GM21360 (cell line): ENCODE measurements at regions not wholly inside any gene's neighbourhood (a gene's known extent, or its start where the extent isn't known, plus 50 kb on each side); places are given as distances from the start of the nearest gene placed in this dataset.

Source experiments
- ATAC-seq: cut with Tn5 transposase; IDR thresholded peaks from one replicate; pipeline ENCODE4 v1.9.1; 2021; ENCODE audit warnings: mild to moderate bottlenecking, moderate library complexity; ENCODE audit not compliant: unreplicated experiment

- ATAC-seq, result no peak
These were observed 171.4 kb upstream of the KLF4 start for GRCh38 chr9:107660976-107661375.

GRCh38 chr9:107653263-107653821 is 163.8 kb upstream of the KLF4 start:
- ATAC-seq, result no peak

- no peak for ATAC-seq
These were observed 161.4 kb upstream of the KLF4 start for GRCh38 chr9:107650995-107651394.

GRCh38 chr9:107650321-107650720 is 160.8 kb upstream of the KLF4 start:
- no peak for ATAC-seq

GRCh38 chr9:107648153-107648715 is 158.7 kb upstream of the KLF4 start:
- ATAC-seq, result no peak

- no peak for ATAC-seq
These were observed 158.0 kb upstream of the KLF4 start for GRCh38 chr9:107647611-107648010.

GRCh38 chr9:107647141-107647540 is 157.6 kb upstream of the KLF4 start:
- ATAC-seq, result no peak

GRCh38 chr9:107645464-107645833 is 155.9 kb upstream of the KLF4 start:
- no peak for ATAC-seq

GRCh38 chr9:107644733-107645463 is 155.3 kb upstream of the KLF4 start:
- ATAC-seq, result no peak

GRCh38 chr9:107639426-107639825 is 149.9 kb upstream of the KLF4 start:
- ATAC-seq, result no peak

- no peak for ATAC-seq
These were observed 149.1 kb upstream of the KLF4 start for GRCh38 chr9:107638521-107639310.

GRCh38 chr9:107637421-107638420 is 148.2 kb upstream of the KLF4 start:
- ATAC-seq, result no peak

- ATAC-seq, result no peak
These were observed 147.2 kb upstream of the KLF4 start for GRCh38 chr9:107636571-107637381.

GRCh38 chr9:107635803-107636174 is 146.2 kb upstream of the KLF4 start:
- ATAC-seq, result no peak

GRCh38 chr9:107635101-107635802 is 145.7 kb upstream of the KLF4 start:
- no peak for ATAC-seq

GRCh38 chr9:107633406-107633805 is 143.8 kb upstream of the KLF4 start:
- no peak for ATAC-seq

GRCh38 chr9:107632661-107633060 is 143.1 kb upstream of the KLF4 start:
- no peak for ATAC-seq

GRCh38 chr9:107632216-107632615 is 142.6 kb upstream of the KLF4 start:
- ATAC-seq, result no peak

- ATAC-seq, result no peak
These were observed 142.2 kb upstream of the KLF4 start for GRCh38 chr9:107631788-107632187.
